SK-N-SH (cell line): ENCODE measurements at regions not wholly inside any gene's neighbourhood (a gene's known extent, or its start where the extent isn't known, plus 50 kb on each side); places are given as distances from the start of the nearest gene placed in this dataset.

Source experiments
- CTCF ChIA-PET: fragments of 300-600, 350-600 bp; formaldehyde crosslinking; extraction: SDS; loops from one replicate; lab custom pipeline; 2021; lab: Yijun Ruan, JAX
- POLR2A ChIA-PET: fragments of 350-600 bp; sonication (Branson Sonifier 250); formaldehyde crosslinking; extraction: SDS; loops from one replicate; lab custom pipeline; 2020; ENCODE audit warnings: antibody characterized with exemption, inconsistent platforms; lab: Yijun Ruan, JAX
- DNase-seq: peaks from one replicate; pipeline ENCODE4 v3.0.0; 2012
- H2AFZ ChIP-seq: fragments of 200-600 bp; sonication (generic); 2 replicates; pipeline ENCODE4 v1.8.1; 2016; ENCODE audit warnings: antibody characterized with exemption, mild to moderate bottlenecking, low read depth
- H3F3A ChIP-seq: fragments of 200-600 bp; sonication (generic); replicated peaks from 2 replicates; pipeline ENCODE3; 2016; ENCODE audit warnings: antibody characterized with exemption, mild to moderate bottlenecking; ENCODE audit not compliant: insufficient read depth
- H3K27ac ChIP-seq, 2 experiments: fragments of 200-500 bp in 1 of 2; fragments of 200-600 bp in 1 of 2; sonication (Bioruptor generic) in 1 of 2; sonication (generic), shearing (Covaris generic) in 1 of 2; 2 replicates each; pipeline versions ENCODE4 v1.5.1 to v1.6.1; 2014 to 2016; ENCODE audit warnings: low read depth in 2 of 2, inconsistent platforms in 1 of 2, low read length in 1 of 2, mild to moderate bottlenecking in 1 of 2, mixed read lengths in 1 of 2
- H3K27me3 ChIP-seq: fragments of 200-600 bp; sonication (generic), shearing (Covaris generic); 2 replicates; pipeline ENCODE4 v1.6.1; 2016; ENCODE audit warnings: mixed run types; ENCODE audit not compliant: insufficient read depth
- H3K36me3 ChIP-seq, 2 experiments: fragments of 200-500 bp in 1 of 2; fragments of 200-600 bp in 1 of 2; sonication (Bioruptor generic) in 1 of 2; sonication (generic) in 1 of 2; replicated peaks in 1 of 2; 2 replicates each; pipeline versions ENCODE3 to v1.5.1; 2014 to 2016; ENCODE audit warnings: low read length in 1 of 2, mild to moderate bottlenecking in 1 of 2; ENCODE audit not compliant: insufficient read depth in 2 of 2, control insufficient read depth in 1 of 2
- H3K4me1 ChIP-seq, 2 experiments: fragments of 200-500 bp in 1 of 2; fragments of 200-600 bp in 1 of 2; sonication (Bioruptor generic) in 1 of 2; sonication (generic), shearing (Covaris generic) in 1 of 2; 2 replicates each; pipeline versions ENCODE4 v1.5.1 to v1.6.1; 2014 to 2016; ENCODE audit warnings: low read depth in 1 of 2, low read length in 1 of 2, mixed run types in 1 of 2; ENCODE audit not compliant: insufficient read depth in 2 of 2, control insufficient read depth in 1 of 2
- H3K4me2 ChIP-seq: fragments of 200-600 bp; sonication (generic), shearing (Covaris generic); 2 replicates; pipeline ENCODE4 v1.6.1; 2017; ENCODE audit warnings: mixed run types
- H3K4me3 ChIP-seq, 2 experiments: fragments of 200-500 bp in 1 of 2; fragments of 200-600 bp in 1 of 2; sonication (Bioruptor generic) in 1 of 2; sonication (generic), shearing (Covaris generic) in 1 of 2; 2 replicates each; pipeline versions ENCODE4 v1.5.1 to v1.8.1; 2014 to 2016; ENCODE audit warnings: low read depth in 2 of 2, inconsistent platforms in 1 of 2, low read length in 1 of 2, mild to moderate bottlenecking in 1 of 2, mixed read lengths in 1 of 2, moderate library complexity in 1 of 2
- H3K79me2 ChIP-seq: fragments of 200-600 bp; sonication (generic); 2 replicates; pipeline ENCODE4 v1.8.1; 2017; ENCODE audit warnings: mild to moderate bottlenecking; ENCODE audit not compliant: insufficient read depth
- H3K9ac ChIP-seq: fragments of 200-600 bp; sonication (generic); 2 replicates; pipeline ENCODE4 v1.6.1; 2017; ENCODE audit warnings: mixed run types
- H3K9me2 ChIP-seq: fragments of 200-600 bp; sonication (generic); 2 replicates; pipeline ENCODE4 v1.6.1; 2017; ENCODE audit warnings: mixed run types
- H3K9me3 ChIP-seq: fragments of 200-600 bp; sonication (generic); 2 replicates; pipeline ENCODE4 v1.6.1; 2017; ENCODE audit warnings: mixed run types, mild to moderate bottlenecking, moderate library complexity
- H4K20me1 ChIP-seq: fragments of 200-600 bp; sonication (generic); 2 replicates; pipeline ENCODE4 v1.6.1; 2017; ENCODE audit warnings: mild to moderate bottlenecking, mixed run types; ENCODE audit not compliant: insufficient read depth
- CHD2 ChIP-seq: fragments of 150-350 bp; IDR thresholded peaks from 2 replicates; pipeline ENCODE4 v1.6.1; 2018; ENCODE audit warnings: low read length; ENCODE audit not compliant: partially characterized antibody
- ELF1 ChIP-seq: IDR thresholded peaks from 2 replicates; pipeline ENCODE4 v1.4.0; 2012
- EP300 ChIP-seq, 2 experiments: IDR thresholded peaks; 2 replicates each; pipeline versions ENCODE4 v1.4.0 to v1.6.1; 2012; ENCODE audit warnings: borderline replicate concordance in 1 of 2, low read depth in 1 of 2, low read length in 1 of 2
- EZH2phosphoT487 ChIP-seq: fragments of 200-600 bp; sonication (generic); IDR thresholded peaks from 2 replicates; pipeline ENCODE4 v1.6.1; 2017; ENCODE audit warnings: low read depth, mixed run types, mild to moderate bottlenecking, antibody characterized with exemption, moderate library complexity, borderline replicate concordance
- FOXJ3 ChIP-seq: sonication (generic); formaldehyde crosslinking; IDR thresholded peaks from 2 replicates; pipeline ENCODE4 v1.5.1; 2020; ENCODE audit warnings: mild to moderate bottlenecking, missing genetic modification reagents
- GATA2 ChIP-seq: sonication (generic); formaldehyde crosslinking; IDR thresholded peaks from 2 replicates; pipeline ENCODE4 v1.5.0; 2020; ENCODE audit warnings: mild to moderate bottlenecking, missing genetic modification reagents
- IRF3 ChIP-seq: fragments of 150-350 bp; IDR thresholded peaks from 2 replicates; pipeline ENCODE4 v1.6.1; 2016; ENCODE audit warnings: mild to moderate bottlenecking, low read depth, low read length
- MAX ChIP-seq: IDR thresholded peaks from 2 replicates; pipeline ENCODE4 v1.4.0; 2012; ENCODE audit warnings: low read depth
- MEF2A ChIP-seq: IDR thresholded peaks from 2 replicates; pipeline ENCODE4 v1.4.0; 2012; ENCODE audit warnings: low read depth, borderline replicate concordance
- POLR2AphosphoS5 ChIP-seq: IDR thresholded peaks from 2 replicates; pipeline ENCODE4 v1.6.1; 2012; ENCODE audit warnings: low read depth, low read length
- RAD21 ChIP-seq: IDR thresholded peaks from 2 replicates; pipeline ENCODE4 v1.6.1; 2012; ENCODE audit warnings: mild to moderate bottlenecking, low read length
- REST ChIP-seq: IDR thresholded peaks from 2 replicates; pipeline ENCODE4 v1.6.1; 2012; ENCODE audit warnings: mild to moderate bottlenecking, low read depth, low read length, moderate library complexity
- TCF12 ChIP-seq: IDR thresholded peaks from 2 replicates; pipeline ENCODE4 v1.4.0; 2012
- TEAD4 ChIP-seq: IDR thresholded peaks from 2 replicates; pipeline ENCODE4 v1.4.0; 2012; ENCODE audit warnings: mild to moderate bottlenecking, borderline replicate concordance; ENCODE audit not compliant: insufficient read depth
- USF1 ChIP-seq: IDR thresholded peaks from 2 replicates; pipeline ENCODE4 v1.4.0; 2012; ENCODE audit warnings: low read depth, borderline replicate concordance
- YY1 ChIP-seq: IDR thresholded peaks from 2 replicates; pipeline ENCODE4 v1.4.0; 2012; ENCODE audit warnings: low read depth, mild to moderate bottlenecking
- WGBS: methylation state at CpG from one replicate; pipeline ENCODE4 v1.1.6; 2017; ENCODE audit warnings: low lambda C conversion rate; 5-methylcytosine and 5-hydroxymethylcytosine counted together

GRCh38 chr18:28855989-28856388, 679.1 kb upstream of the CDH2 start (continued):
- TF ChIP-seq EP300 (IDR thresholded peaks at IDR 0.05; ENCODE audit: borderline replicate concordance in 1 of 2, low read depth in 1 of 2, low read length in 1 of 2) (no peak), MAX (no peak), POLR2AphosphoS5 (no peak), USF1 (no peak), RAD21 (no peak)

- no peak overlapping the region for H3K4me3 ChIP-seq
- no peaks in the 10 kb centered on the region for H4K20me1 ChIP-seq
- no peaks in the 10 kb centered on the region; the same call in 1 of the 2 replicates for H3K9me3 ChIP-seq
- H3K36me3 ChIP-seq = no peaks in the 10 kb centered on the region
- H2AFZ ChIP-seq = peak overlapping the region; percentile 64
- ChIA-PET CTCF (no interaction called here), POLR2A (no interaction called here)
- TF ChIP-seq MAX = no peak
- TF ChIP-seq IRF3 = no peak
- no peak for TF ChIP-seq FOXJ3 (CRISPR knock-in tag)
- TF ChIP-seq POLR2AphosphoS5 = no peak
- no peak for TF ChIP-seq EZH2phosphoT487
- no peak for TF ChIP-seq EP300 (IDR thresholded peaks at IDR 0.05; ENCODE audit: borderline replicate concordance in 1 of 2, low read depth in 1 of 2, low read length in 1 of 2)
- TF ChIP-seq TEAD4 = no peak
- no peak for TF ChIP-seq GATA2 (CRISPR knock-in tag)
- H3K79me2 ChIP-seq = no peaks in the 10 kb centered on the region
- WGBS = 63% methylated on average over 1 of the region's 1 CpG
- no peaks in the 10 kb centered on the region for H3K9me2 ChIP-seq
- peaks cover 0 to 4% of the 10 kb centered on the region in 2 experiments; a peak in 1 of 4 replicates for H3K4me1 ChIP-seq
- H3F3A ChIP-seq = no peaks in the 10 kb centered on the region
- no peak overlapping the region for H3K9ac ChIP-seq
- no peak for DNase-seq
- H3K27me3 ChIP-seq = no peaks in the 10 kb centered on the region
- H3K27ac ChIP-seq = no peak overlapping the region
- no peak overlapping the region for H3K4me2 ChIP-seq
These were observed 678.6 kb upstream of the CDH2 start for GRCh38 chr18:28855524-28855923.

- no peaks in the 10 kb centered on the region for H3K27me3 ChIP-seq
- H3K79me2 ChIP-seq = no peaks in the 10 kb centered on the region
- H2AFZ ChIP-seq = no peak overlapping the region
- DNase-seq = no peak
- no peak overlapping the region for H3K27ac ChIP-seq
- no peak overlapping the region for H3K4me2 ChIP-seq
- no peaks in the 10 kb centered on the region; the same call in 1 of the 2 replicates for H3K9me3 ChIP-seq
- no peaks in the 10 kb centered on the region for H3K36me3 ChIP-seq
- no peak overlapping the region for H3K9ac ChIP-seq
- no peaks in the 10 kb centered on the region for H3K9me2 ChIP-seq
- ChIA-PET POLR2A (no interaction called here), CTCF (no interaction called here)
- no peaks in the 10 kb centered on the region for H4K20me1 ChIP-seq
- no peak overlapping the region for H3K4me3 ChIP-seq
- peaks cover 0 to 4% of the 10 kb centered on the region in 2 experiments; a peak in 1 of 4 replicates for H3K4me1 ChIP-seq
- WGBS = 82% methylated on average over 1 of the region's 1 CpG
- no peaks in the 10 kb centered on the region for H3F3A ChIP-seq
- no peak for TF ChIP-seq MEF2A
- no peak for TF ChIP-seq YY1
- no peak for TF ChIP-seq POLR2AphosphoS5
- TF ChIP-seq REST = no peak
- no peak for TF ChIP-seq TCF12
- no peak for TF ChIP-seq USF1
- TF ChIP-seq IRF3 = no peak
- no peak for TF ChIP-seq ELF1
- no peak for TF ChIP-seq CHD2
These were observed 678.0 kb upstream of the CDH2 start for GRCh38 chr18:28854964-28855363.
